ENCODE measurements at regions not wholly inside any gene's neighbourhood (a gene's known extent, or its start where the extent isn't known, plus 50 kb on each side); places are given as distances from the start of the nearest gene placed in this dataset.
"Not testable (repeated sequence)": the region's sequence is repeated elsewhere in the genome, so short reads cannot be mapped to it uniquely, and the experiment has no call there.

DNA sequence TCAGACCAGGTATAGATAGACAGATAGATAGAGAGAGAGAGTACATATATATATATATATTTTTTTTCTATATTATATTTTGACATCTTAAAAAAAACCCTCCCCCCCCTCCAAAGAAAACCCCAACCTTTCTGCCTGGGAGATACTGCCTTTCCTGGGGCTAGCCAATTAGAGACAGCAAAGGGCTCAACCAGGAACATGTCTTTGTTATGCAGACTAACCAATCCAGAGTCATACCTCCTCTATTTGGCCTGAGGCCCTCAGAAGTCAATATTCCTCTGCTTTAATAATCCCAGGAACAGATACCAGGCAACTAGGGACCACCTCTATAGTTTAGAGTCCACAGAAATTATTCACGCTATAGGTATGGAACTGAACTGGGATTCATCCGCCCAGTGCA lies 135.6 kb upstream of the MAD2L1 start:
- no peaks in the 10 kb centered on the region for H3K4me1 ChIP-seq
- H3K36me3 ChIP-seq: no peaks in the 10 kb centered on the region
- intact Hi-C loops (cut with DNase I; ENCODE audit: low total_unique reads): no loop called here
- in situ Hi-C loops (cut with MboI; ENCODE audit: low sequenced_read_pairs in 4 of 4): no loop called here
- TF ChIP-seq POLR2A (IDR thresholded peaks at IDR 0.05): no peak
- TF ChIP-seq, protein P1, sequence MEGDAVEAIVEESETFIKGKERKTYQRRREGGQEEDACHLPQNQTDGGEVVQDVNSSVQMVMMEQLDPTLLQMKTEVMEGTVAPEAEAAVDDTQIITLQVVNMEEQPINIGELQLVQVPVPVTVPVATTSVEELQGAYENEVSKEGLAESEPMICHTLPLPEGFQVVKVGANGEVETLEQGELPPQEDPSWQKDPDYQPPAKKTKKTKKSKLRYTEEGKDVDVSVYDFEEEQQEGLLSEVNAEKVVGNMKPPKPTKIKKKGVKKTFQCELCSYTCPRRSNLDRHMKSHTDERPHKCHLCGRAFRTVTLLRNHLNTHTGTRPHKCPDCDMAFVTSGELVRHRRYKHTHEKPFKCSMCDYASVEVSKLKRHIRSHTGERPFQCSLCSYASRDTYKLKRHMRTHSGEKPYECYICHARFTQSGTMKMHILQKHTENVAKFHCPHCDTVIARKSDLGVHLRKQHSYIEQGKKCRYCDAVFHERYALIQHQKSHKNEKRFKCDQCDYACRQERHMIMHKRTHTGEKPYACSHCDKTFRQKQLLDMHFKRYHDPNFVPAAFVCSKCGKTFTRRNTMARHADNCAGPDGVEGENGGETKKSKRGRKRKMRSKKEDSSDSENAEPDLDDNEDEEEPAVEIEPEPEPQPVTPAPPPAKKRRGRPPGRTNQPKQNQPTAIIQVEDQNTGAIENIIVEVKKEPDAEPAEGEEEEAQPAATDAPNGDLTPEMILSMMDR (IDR thresholded peaks at IDR 0.05 in 4 of 5, conservative IDR thresholded peaks at IDR 0.05 in 1 of 5): no peak
- H3K9me3 ChIP-seq: no peaks in the 10 kb centered on the region
- H3K27ac ChIP-seq: no peak overlapping the region
- no peak for DNase-seq
- ATAC-seq: no peak
- no peaks in the 10 kb centered on the region for H3K27me3 ChIP-seq
- H3K4me3 ChIP-seq: no peak overlapping the region

DNA sequence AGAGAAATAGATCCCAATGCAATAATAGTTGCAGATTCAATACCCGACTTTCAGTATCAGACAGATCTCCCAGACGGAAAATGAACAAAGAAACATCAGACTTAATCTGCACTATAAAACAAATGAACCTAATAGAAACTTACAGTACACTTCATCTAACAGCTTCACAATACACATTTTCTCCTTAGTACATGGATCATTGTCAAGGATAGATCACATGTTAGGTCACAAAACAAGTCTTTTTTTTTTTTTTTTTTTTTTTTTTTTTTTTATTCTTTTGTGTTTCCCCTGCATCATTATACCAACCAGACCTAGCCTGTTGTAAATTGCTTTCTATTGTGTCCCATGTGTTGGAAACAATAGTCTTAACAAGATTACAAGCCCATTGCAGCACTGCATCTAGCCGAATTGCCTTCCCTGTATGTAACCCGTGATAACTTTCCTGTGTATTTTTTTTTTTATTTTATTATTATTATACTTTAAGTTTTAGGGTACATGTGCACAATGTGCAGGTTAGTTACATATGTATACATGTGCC lies 134.0 kb upstream of the MAD2L1 start:
- ATAC-seq; intact Hi-C loops (cut with DNase I; ENCODE audit: low total_unique reads); H3K27ac ChIP-seq; DNase-seq; H3K4me3 ChIP-seq; H3K9me3 ChIP-seq; H3K4me1 ChIP-seq; H3K27me3 ChIP-seq; in situ Hi-C loops (cut with MboI; ENCODE audit: low sequenced_read_pairs in 4 of 4); H3K36me3 ChIP-seq: not testable (repeated sequence)

DNA sequence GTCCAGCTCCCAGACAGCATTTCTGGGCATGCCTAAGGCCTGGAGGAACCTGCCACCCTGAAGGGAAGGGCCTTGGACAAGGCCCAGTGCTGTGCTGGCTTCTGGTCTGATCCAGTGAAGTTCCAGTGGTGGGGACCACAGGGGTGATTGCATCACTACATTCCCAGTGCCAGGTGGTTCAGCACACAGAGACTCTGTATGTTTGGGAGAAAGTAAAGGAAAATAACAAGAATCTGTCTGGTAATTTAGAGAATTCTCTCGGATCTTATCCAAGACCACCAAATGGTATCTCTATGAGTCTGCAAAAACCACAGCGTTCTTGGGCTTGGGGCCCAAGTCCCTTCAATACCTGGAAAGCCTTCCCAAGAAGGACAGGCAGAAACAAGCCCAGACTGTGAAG lies 131.8 kb upstream of the MAD2L1 start:
- Histone ChIP-seq H3K27me3 (no peaks in the 10 kb centered on the region), H3K9me3 (no peaks in the 10 kb centered on the region), H3K4me3 (no peak overlapping the region), H3K36me3 (no peaks in the 10 kb centered on the region), H3K4me1 (no peaks in the 10 kb centered on the region), H3K27ac (no peak overlapping the region)
- intact Hi-C loops (cut with DNase I; ENCODE audit: low total_unique reads) (no loop called here), in situ Hi-C loops (cut with MboI; ENCODE audit: low sequenced_read_pairs in 4 of 4) (no loop called here)
- ATAC-seq (no peak), DNase-seq (no peak)
- TF ChIP-seq, protein P1 (IDR thresholded peaks at IDR 0.05 in 4 of 5, conservative IDR thresholded peaks at IDR 0.05 in 1 of 5): no peak
- no peak for TF ChIP-seq POLR2A (IDR thresholded peaks at IDR 0.05)

DNA sequence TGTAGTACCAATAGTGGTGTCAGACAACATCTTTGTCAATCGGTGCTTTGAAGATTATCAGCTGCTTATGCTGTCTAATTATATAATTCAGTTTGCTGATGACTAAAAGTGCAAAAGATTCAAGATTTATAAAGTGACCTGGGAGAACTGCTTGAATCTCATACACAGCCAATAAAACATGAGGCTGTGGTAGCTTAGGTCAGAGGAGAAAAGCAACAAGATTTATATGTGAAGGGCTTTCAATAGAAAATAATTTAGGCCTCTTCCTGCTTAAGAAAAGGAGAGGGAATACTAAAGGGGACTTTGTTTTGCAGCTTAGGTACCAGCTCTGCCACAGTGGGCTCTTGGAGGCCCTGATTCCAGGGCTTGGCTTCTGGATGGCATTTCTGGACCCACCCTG lies 111.0 kb upstream of the MAD2L1 start:
- intact Hi-C loops (cut with DNase I; ENCODE audit: low total_unique reads) (no loop called here), in situ Hi-C loops (cut with MboI; ENCODE audit: low sequenced_read_pairs in 4 of 4) (no loop called here)
- TF ChIP-seq, protein P1 (IDR thresholded peaks at IDR 0.05 in 4 of 5, conservative IDR thresholded peaks at IDR 0.05 in 1 of 5): no peak
- TF ChIP-seq POLR2A (IDR thresholded peaks at IDR 0.05): no peak
- ATAC-seq: no peak
- no peaks in the 10 kb centered on the region for H3K9me3 ChIP-seq
- no peak overlapping the region for H3K4me3 ChIP-seq
- DNase-seq: no peak
- no peaks in the 10 kb centered on the region for H3K36me3 ChIP-seq
- no peak overlapping the region for H3K27ac ChIP-seq
- H3K4me1 ChIP-seq: no peaks in the 10 kb centered on the region
- no peaks in the 10 kb centered on the region for H3K27me3 ChIP-seq

DNA sequence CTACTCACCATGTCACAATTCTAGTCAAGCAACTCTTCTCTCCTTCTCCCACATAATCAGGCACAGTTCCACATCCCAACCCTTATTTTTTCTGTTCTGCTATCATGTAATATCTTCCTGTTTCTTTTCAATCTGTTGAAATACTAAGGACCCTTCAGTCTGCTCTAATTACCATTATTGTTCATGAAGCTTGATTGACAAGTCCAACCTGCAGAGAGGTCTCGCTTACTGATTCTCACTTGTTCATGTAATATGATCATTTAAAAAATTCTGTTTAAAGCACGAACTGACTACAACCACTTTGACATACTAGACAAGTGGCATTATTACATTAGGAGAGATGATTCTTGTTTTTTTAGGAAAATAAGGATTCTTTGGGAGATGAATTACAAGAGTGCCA lies 108.6 kb upstream of the MAD2L1 start:
- in situ Hi-C loops (cut with MboI; ENCODE audit: low sequenced_read_pairs in 4 of 4) (no loop called here), intact Hi-C loops (cut with DNase I; ENCODE audit: low total_unique reads) (no loop called here)
- H3K27ac ChIP-seq: no peak overlapping the region
- DNase-seq: no peak
- H3K4me3 ChIP-seq: no peak overlapping the region
- H3K27me3 ChIP-seq: no peaks in the 10 kb centered on the region
- no peak for ATAC-seq
- H3K36me3 ChIP-seq: no peaks in the 10 kb centered on the region
- TF ChIP-seq, protein P1 (IDR thresholded peaks at IDR 0.05 in 4 of 5, conservative IDR thresholded peaks at IDR 0.05 in 1 of 5): no peak
- TF ChIP-seq POLR2A (IDR thresholded peaks at IDR 0.05): no peak
- H3K9me3 ChIP-seq: no peaks in the 10 kb centered on the region
- H3K4me1 ChIP-seq: no peaks in the 10 kb centered on the region
